HG03139 (cell line): ENCODE measurements at regions not wholly inside any gene's neighbourhood (a gene's known extent, or its start where the extent isn't known, plus 50 kb on each side); places are given as distances from the start of the nearest gene placed in this dataset.

Experiments used
- ATAC-seq: cut with Tn5 transposase; IDR thresholded peaks from one replicate; pipeline ENCODE4 v1.9.1; 2021; ENCODE audit not compliant: unreplicated experiment

- ATAC-seq, result no peak
Observed at GRCh38 chr18:47490882-47491281, 239.4 kb upstream of the SKOR2 start.

- ATAC-seq, result no peak
Observed at GRCh38 chr18:47485221-47485797, 233.8 kb upstream of the SKOR2 start.

- no peak for ATAC-seq
Observed at GRCh38 chr18:47484068-47484467, 232.6 kb upstream of the SKOR2 start.

GRCh38 chr18:47480166-47480565 lies 228.7 kb upstream of the SKOR2 start:
- no peak for ATAC-seq

- no peak for ATAC-seq
Observed at GRCh38 chr18:47471784-47472183, 220.3 kb upstream of the SKOR2 start.

GRCh38 chr18:47470941-47471340 lies 219.5 kb upstream of the SKOR2 start:
- ATAC-seq, result no peak

- no peak for ATAC-seq
Observed at GRCh38 chr18:47469576-47469975, 218.1 kb upstream of the SKOR2 start.

GRCh38 chr18:47461977-47462376 lies 210.5 kb upstream of the SKOR2 start:
- ATAC-seq, result no peak

GRCh38 chr18:47461406-47461948 lies 210.0 kb upstream of the SKOR2 start:
- no peak for ATAC-seq

GRCh38 chr18:47458483-47458882 lies 207.0 kb upstream of the SKOR2 start:
- no peak for ATAC-seq

- ATAC-seq, result no peak
Observed at GRCh38 chr18:47457614-47458013, 206.2 kb upstream of the SKOR2 start.

- no peak for ATAC-seq
Observed at GRCh38 chr18:47453038-47453437, 201.6 kb upstream of the SKOR2 start.

GRCh38 chr18:47448956-47449355 lies 197.5 kb upstream of the SKOR2 start:
- no peak for ATAC-seq

- no peak for ATAC-seq
Observed at GRCh38 chr18:47441914-47442313, 190.5 kb upstream of the SKOR2 start.

- ATAC-seq, result no peak
Observed at GRCh38 chr18:47438001-47438400, 186.5 kb upstream of the SKOR2 start.

GRCh38 chr18:47436871-47437270 lies 185.4 kb upstream of the SKOR2 start:
- ATAC-seq, result no peak

GRCh38 chr18:47434214-47434746 lies 182.8 kb upstream of the SKOR2 start:
- ATAC-seq, result no peak

- no peak for ATAC-seq
Observed at GRCh38 chr18:47427923-47428637, 176.6 kb upstream of the SKOR2 start.

GRCh38 chr18:47427072-47427471 lies 175.6 kb upstream of the SKOR2 start:
- ATAC-seq, result no peak

GRCh38 chr18:47425365-47425764 lies 173.9 kb upstream of the SKOR2 start:
- ATAC-seq, result no peak

GRCh38 chr18:47422524-47422923 lies 171.1 kb upstream of the SKOR2 start:
- no peak for ATAC-seq

GRCh38 chr18:47420130-47420529 lies 168.7 kb upstream of the SKOR2 start:
- ATAC-seq, result peak; percentile 72
